IPS DF 6.9 (cell line): ENCODE measurements at regions not wholly inside any gene's neighbourhood (a gene's known extent, or its start where the extent isn't known, plus 50 kb on each side); places are given as distances from the start of the nearest gene placed in this dataset.

Experiments used
- DNase-seq: peaks from one replicate; pipeline ENCODE4 v3.0.0-alpha.2; 2013; ENCODE audit warnings: low read depth, low spot score
- H3K27ac ChIP-seq: one replicate; pipeline ENCODE4 v1.5.1; 2013; ENCODE audit warnings: low read length, control low read depth
- H3K27me3 ChIP-seq: 2 replicates; pipeline ENCODE4 v1.6.1; 2013; ENCODE audit warnings: mild to moderate bottlenecking, low read length; ENCODE audit not compliant: control insufficient read depth, insufficient read depth
- H3K36me3 ChIP-seq: 2 replicates; pipeline ENCODE4 v1.6.1; 2013; ENCODE audit warnings: low read length; ENCODE audit not compliant: control insufficient read depth, insufficient read depth
- H3K4me1 ChIP-seq: 2 replicates; pipeline ENCODE4 v1.6.1; 2013; ENCODE audit warnings: low read length; ENCODE audit not compliant: control insufficient read depth, insufficient read depth
- H3K4me3 ChIP-seq: 2 replicates; pipeline ENCODE4 v1.5.1; 2013; ENCODE audit warnings: mild to moderate bottlenecking, low read length
- H3K9me3 ChIP-seq: 2 replicates; pipeline ENCODE4 v1.6.1; 2013; ENCODE audit warnings: low read length, inconsistent platforms; ENCODE audit not compliant: control insufficient read depth, insufficient read depth
- WGBS: extraction: QIAGEN DNeasy Blood & Tissue Kit; methylation state at CpG from one replicate; pipeline ENCODE4 v1.1.7; 2013; ENCODE audit warnings: mixed read lengths, missing lambda C conversion rate; ENCODE audit not compliant: insufficient read length, insufficient coverage; 5-methylcytosine and 5-hydroxymethylcytosine counted together

GRCh38 chr2:138910427-138910826 is 130.2 kb upstream of the NXPH2 start:
- DNase-seq = no peak
- WGBS = no CpG with 5 or more reads among the region's 1 CpG
- H3K27ac ChIP-seq = no peak overlapping the region

DNA sequence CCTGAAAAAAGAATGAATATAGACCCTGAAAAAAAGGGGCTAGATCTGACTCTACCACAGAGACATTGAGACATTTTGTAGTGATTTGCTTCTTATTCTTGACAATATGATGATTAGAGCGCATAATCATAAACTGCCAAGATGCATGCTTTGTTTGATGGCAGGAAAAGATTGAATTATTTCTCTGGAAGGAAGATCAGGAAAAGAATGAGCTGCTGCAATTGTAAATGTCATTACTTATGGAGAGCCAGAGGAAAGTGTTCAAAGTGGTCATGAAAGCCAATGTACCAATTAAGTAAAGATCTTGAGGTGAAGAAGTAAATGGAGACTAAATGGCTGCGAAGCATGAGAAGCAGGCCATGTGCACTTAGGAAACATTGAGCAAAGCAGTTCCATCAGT is 126.4 kb upstream of the NXPH2 start:
- Histone ChIP-seq H3K9me3 (no peaks in the 10 kb centered on the region; the same call in 1 of the 2 replicates), H3K36me3 (no peaks in the 10 kb centered on the region; the same call in 1 of the 2 replicates), H3K27ac (no peak overlapping the region), H3K4me3 (no peak overlapping the region), H3K4me1 (no peaks in the 10 kb centered on the region), H3K27me3 (no peaks in the 10 kb centered on the region)
- WGBS = no CpG with 5 or more reads among the region's 2 CpGs
- DNase-seq = no peak

More at GRCh38 chr2:138910427-138910826, 130.2 kb upstream of the NXPH2 start:
- H3K4me1 ChIP-seq = no peaks in the 10 kb centered on the region
- H3K4me3 ChIP-seq = no peak overlapping the region
- H3K27me3 ChIP-seq = no peaks in the 10 kb centered on the region
- no peaks in the 10 kb centered on the region for H3K36me3 ChIP-seq
- H3K9me3 ChIP-seq = no peaks in the 10 kb centered on the region; the same call in 1 of the 2 replicates

GRCh38 chr2:138902239-138902871 is 122.2 kb upstream of the NXPH2 start:
- Histone ChIP-seq H3K36me3 (no peaks in the 10 kb centered on the region; the same call in 1 of the 2 replicates), H3K27ac (no peak overlapping the region), H3K9me3 (no peaks in the 10 kb centered on the region), H3K4me1 (no peaks in the 10 kb centered on the region), H3K4me3 (no peak overlapping the region), H3K27me3 (no peaks in the 10 kb centered on the region)
- WGBS = no CpG with 5 or more reads among the region's 29 CpGs
- DNase-seq = no peak

GRCh38 chr2:138901530-138901929 is 121.3 kb upstream of the NXPH2 start:
- Histone ChIP-seq H3K27me3 (no peaks in the 10 kb centered on the region), H3K9me3 (no peaks in the 10 kb centered on the region), H3K36me3 (no peaks in the 10 kb centered on the region; the same call in 1 of the 2 replicates), H3K4me3 (no peak overlapping the region), H3K27ac (no peak overlapping the region), H3K4me1 (no peaks in the 10 kb centered on the region)
- WGBS = no CpG with 5 or more reads among the region's 11 CpGs
- no peak for DNase-seq

- Histone ChIP-seq H3K9me3 (no peaks in the 10 kb centered on the region), H3K27ac (no peak overlapping the region), H3K36me3 (no peaks in the 10 kb centered on the region; the same call in 1 of the 2 replicates), H3K4me3 (no peak overlapping the region), H3K4me1 (no peaks in the 10 kb centered on the region), H3K27me3 (no peaks in the 10 kb centered on the region)
- no peak for DNase-seq
These were observed 118.7 kb upstream of the NXPH2 start for GRCh38 chr2:138898855-138899254.

DNA sequence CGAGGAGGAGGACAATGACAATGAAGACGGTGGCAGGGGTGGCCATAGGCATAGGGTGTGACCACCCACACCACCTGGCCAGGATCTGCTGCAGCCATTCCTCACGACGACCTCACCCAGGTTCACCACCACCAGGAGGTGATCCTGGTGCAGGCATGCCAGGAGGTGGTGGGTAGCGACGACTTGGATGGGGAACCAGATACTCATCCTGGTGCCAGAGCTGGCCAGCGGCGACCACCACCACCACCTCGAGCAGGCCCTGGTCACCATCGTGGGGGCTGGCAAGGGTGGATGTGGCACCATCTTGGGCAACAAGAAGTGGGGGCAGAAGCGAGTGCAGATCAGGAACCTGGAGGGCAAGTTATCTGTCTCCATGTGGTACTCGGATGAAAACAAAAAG is 117.1 kb upstream of the NXPH2 start:
- Histone ChIP-seq H3K27me3 (no peaks in the 10 kb centered on the region), H3K27ac (no peak overlapping the region), H3K9me3 (no peaks in the 10 kb centered on the region), H3K36me3 (no peaks in the 10 kb centered on the region; the same call in 1 of the 2 replicates), H3K4me1 (no peaks in the 10 kb centered on the region), H3K4me3 (no peak overlapping the region)
- no peak for DNase-seq
- WGBS = no CpG with 5 or more reads among the region's 12 CpGs

DNA sequence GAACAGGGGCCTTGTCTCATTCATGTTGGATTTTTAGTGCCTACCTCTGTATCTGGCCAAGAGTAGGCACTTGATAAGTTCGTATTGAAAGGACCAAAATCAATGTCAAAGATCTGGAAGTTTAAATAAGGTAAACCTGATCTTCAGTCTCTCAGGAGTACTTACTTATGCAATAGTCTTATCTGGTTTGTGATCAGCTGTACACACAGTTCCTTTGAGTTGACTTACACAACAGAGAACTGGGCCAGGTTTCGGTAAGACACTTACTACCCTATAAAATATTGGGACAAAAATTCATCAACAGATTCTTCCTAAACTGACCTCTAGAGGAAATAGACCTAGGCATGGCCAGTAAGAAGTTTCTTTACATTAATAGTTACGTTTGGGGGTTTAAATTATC is 113.6 kb upstream of the NXPH2 start:
- no peak for DNase-seq
- Histone ChIP-seq H3K36me3 (no peaks in the 10 kb centered on the region), H3K27ac (no peak overlapping the region), H3K4me3 (no peak overlapping the region), H3K4me1 (no peaks in the 10 kb centered on the region), H3K27me3 (no peaks in the 10 kb centered on the region), H3K9me3 (no peaks in the 10 kb centered on the region)
- whole genome bisulfite sequencing = no CpG with 5 or more reads among the region's 3 CpGs

- DNase-seq = no peak
- H3K27ac ChIP-seq = no peak overlapping the region
- no CpG with 5 or more reads among the region's 1 CpG for WGBS
These were observed 100.9 kb upstream of the NXPH2 start for GRCh38 chr2:138881126-138881525.

GRCh38 chr2:138879931-138880330 is 99.7 kb upstream of the NXPH2 start:
- Histone ChIP-seq H3K27me3 (no peaks in the 10 kb centered on the region), H3K4me1 (no peaks in the 10 kb centered on the region), H3K27ac (no peak overlapping the region), H3K9me3 (no peaks in the 10 kb centered on the region), H3K36me3 (no peaks in the 10 kb centered on the region), H3K4me3 (no peak overlapping the region)
- no CpG with 5 or more reads among the region's 2 CpGs for WGBS
- DNase-seq = no peak

More at GRCh38 chr2:138881126-138881525, 100.9 kb upstream of the NXPH2 start:
- Histone ChIP-seq H3K4me3 (no peak overlapping the region), H3K36me3 (no peaks in the 10 kb centered on the region), H3K27me3 (no peaks in the 10 kb centered on the region), H3K4me1 (no peaks in the 10 kb centered on the region), H3K9me3 (no peaks in the 10 kb centered on the region)

DNA sequence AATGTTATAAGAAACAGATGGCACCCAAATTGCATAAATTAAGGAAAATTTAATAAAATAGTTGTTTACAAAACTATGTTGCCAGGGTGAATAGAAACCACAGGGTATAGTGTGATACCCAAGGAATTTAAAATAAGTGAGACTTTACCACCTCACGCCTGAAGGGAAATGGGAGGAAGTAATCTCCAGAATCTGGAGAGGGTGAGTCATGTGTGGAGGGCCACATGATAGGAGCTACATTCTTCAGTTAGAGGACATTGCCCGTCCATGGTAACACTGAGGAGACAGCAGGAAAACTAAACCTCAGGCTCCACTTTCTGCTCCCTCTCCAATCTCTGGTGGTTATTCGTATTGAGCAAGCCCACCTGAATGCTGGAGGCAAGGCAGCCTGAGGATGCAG is 97.2 kb upstream of the NXPH2 start:
- WGBS = no CpG with 5 or more reads among the region's 3 CpGs
- Histone ChIP-seq H3K4me1 (no peaks in the 10 kb centered on the region), H3K27me3 (no peaks in the 10 kb centered on the region), H3K36me3 (no peaks in the 10 kb centered on the region), H3K9me3 (no peaks in the 10 kb centered on the region), H3K4me3 (no peak overlapping the region), H3K27ac (no peak overlapping the region)
- no peak for DNase-seq

GRCh38 chr2:138874251-138874650 is 94.1 kb upstream of the NXPH2 start:
- Histone ChIP-seq H3K4me3 (no peak overlapping the region), H3K36me3 (no peaks in the 10 kb centered on the region), H3K4me1 (no peaks in the 10 kb centered on the region), H3K27ac (no peak overlapping the region), H3K9me3 (no peaks in the 10 kb centered on the region), H3K27me3 (no peaks in the 10 kb centered on the region)
- no peak for DNase-seq
- no CpG with 5 or more reads among the region's 1 CpG for WGBS
